Gastrocnemius medialis (tissue), 4 donors: ENCODE measurements at regions not wholly inside any gene's neighbourhood (a gene's known extent, or its start where the extent isn't known, plus 50 kb on each side); places are given as distances from the start of the nearest gene placed in this dataset.

Experiments used
- POLR2A ChIP-seq, 2 donors: fragments of 450-650 bp; IDR thresholded peaks; one replicate each; pipeline ENCODE4 v1.6.1; 2017; ENCODE audit warnings: antibody characterized with exemption in 2 of 2, mild to moderate bottlenecking in 2 of 2, moderate library complexity in 2 of 2
- TF ChIP-seq, protein P1 (sequence below), 5 experiments: fragments of 450-650 bp in 3 of 5; fragments of 200-600 bp in 2 of 5; sonication (generic) in 2 of 5; IDR thresholded peaks in 4 of 5; conservative IDR thresholded peaks in 1 of 5; 1 replicate in 4 of 5; 2 replicates in 1 of 5; pipeline ENCODE4 v1.5.1; 2016 to 2019; ENCODE audit warnings: antibody characterized with exemption in 5 of 5, mild to moderate bottlenecking in 3 of 5, moderate library complexity in 3 of 5

DNA sequence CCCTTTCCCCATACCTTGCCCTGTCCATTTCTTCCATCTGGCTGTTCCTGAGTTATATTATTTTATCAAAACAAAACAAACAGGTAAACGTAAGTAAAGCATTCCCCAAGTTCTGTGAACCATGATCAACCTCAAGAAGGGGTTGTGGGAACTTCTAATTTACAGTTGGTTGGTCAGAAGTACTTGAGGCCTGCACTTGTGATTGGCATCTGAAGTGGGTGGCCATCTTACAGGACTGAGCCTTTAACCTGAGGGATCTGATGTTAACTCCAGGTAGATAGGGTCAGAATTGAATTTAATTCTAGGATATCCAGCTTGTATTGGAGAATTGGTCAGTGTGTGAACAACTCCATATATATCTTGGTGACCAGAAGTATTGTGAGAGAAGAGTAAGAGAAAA is 77.0 kb downstream of the DIO2 start:
- TF ChIP-seq, protein P1, sequence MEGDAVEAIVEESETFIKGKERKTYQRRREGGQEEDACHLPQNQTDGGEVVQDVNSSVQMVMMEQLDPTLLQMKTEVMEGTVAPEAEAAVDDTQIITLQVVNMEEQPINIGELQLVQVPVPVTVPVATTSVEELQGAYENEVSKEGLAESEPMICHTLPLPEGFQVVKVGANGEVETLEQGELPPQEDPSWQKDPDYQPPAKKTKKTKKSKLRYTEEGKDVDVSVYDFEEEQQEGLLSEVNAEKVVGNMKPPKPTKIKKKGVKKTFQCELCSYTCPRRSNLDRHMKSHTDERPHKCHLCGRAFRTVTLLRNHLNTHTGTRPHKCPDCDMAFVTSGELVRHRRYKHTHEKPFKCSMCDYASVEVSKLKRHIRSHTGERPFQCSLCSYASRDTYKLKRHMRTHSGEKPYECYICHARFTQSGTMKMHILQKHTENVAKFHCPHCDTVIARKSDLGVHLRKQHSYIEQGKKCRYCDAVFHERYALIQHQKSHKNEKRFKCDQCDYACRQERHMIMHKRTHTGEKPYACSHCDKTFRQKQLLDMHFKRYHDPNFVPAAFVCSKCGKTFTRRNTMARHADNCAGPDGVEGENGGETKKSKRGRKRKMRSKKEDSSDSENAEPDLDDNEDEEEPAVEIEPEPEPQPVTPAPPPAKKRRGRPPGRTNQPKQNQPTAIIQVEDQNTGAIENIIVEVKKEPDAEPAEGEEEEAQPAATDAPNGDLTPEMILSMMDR (IDR thresholded peaks at IDR 0.05 in 4 of 5, conservative IDR thresholded peaks at IDR 0.05 in 1 of 5) = no peak
- TF ChIP-seq POLR2A (IDR thresholded peaks at IDR 0.05) = no peak
